KBM-7 (cell line): ENCODE measurements at regions not wholly inside any gene's neighbourhood (a gene's known extent, or its start where the extent isn't known, plus 50 kb on each side); places are given as distances from the start of the nearest gene placed in this dataset.

Source experiments
- DNase-seq: peaks from one replicate; pipeline ENCODE4 v3.0.0-alpha.2; 2015
- in situ Hi-C: fragments of 300-500 bp; cut with MboI; formaldehyde crosslinking; loops from 2 replicates; pipeline ENCODE4 v1.14.3; 2020; ENCODE audit warnings: low sequenced_read_pairs, low pct_unique_long_range_greater_than_20kb, mixed read lengths

GRCh38 chr20:50366270-50367103 is 143.7 kb upstream of the PTPN1 start:
- peak; percentile 42 for DNase-seq
- in situ Hi-C loops: no loop called here

GRCh38 chr20:50367104-50367674 is 143.0 kb upstream of the PTPN1 start:
- in situ Hi-C loops: no loop called here
- DNase-seq: no peak

GRCh38 chr20:50367739-50368375 is 142.3 kb upstream of the PTPN1 start:
- no peak for DNase-seq
- in situ Hi-C loops: no loop called here

- in situ Hi-C loops: no loop called here
- DNase-seq: no peak
These were observed 141.8 kb upstream of the PTPN1 start for GRCh38 chr20:50368386-50368785.

- no peak for DNase-seq
- in situ Hi-C loops: no loop called here
These were observed 141.4 kb upstream of the PTPN1 start for GRCh38 chr20:50368813-50369224.

- no peak for DNase-seq
These were observed 140.8 kb upstream of the PTPN1 start for GRCh38 chr20:50369225-50370035.

GRCh38 chr20:50370036-50370566 is 140.1 kb upstream of the PTPN1 start:
- in situ Hi-C loops: no loop called here

More at GRCh38 chr20:50369225-50370035, 140.8 kb upstream of the PTPN1 start:
- in situ Hi-C loops: no loop called here

GRCh38 chr20:50371878-50372769 is 138.1 kb upstream of the PTPN1 start:
- in situ Hi-C loops: no loop called here
- peak; percentile 39 for DNase-seq

More at GRCh38 chr20:50370036-50370566, 140.1 kb upstream of the PTPN1 start:
- DNase-seq: no peak

- DNase-seq: no peak
These were observed 137.5 kb upstream of the PTPN1 start for GRCh38 chr20:50372770-50373088.

GRCh38 chr20:50373674-50374286 is 136.4 kb upstream of the PTPN1 start:
- no peak for DNase-seq
- in situ Hi-C loops: no loop called here

More at GRCh38 chr20:50372770-50373088, 137.5 kb upstream of the PTPN1 start:
- in situ Hi-C loops: no loop called here

GRCh38 chr20:50374541-50375078 is 135.6 kb upstream of the PTPN1 start:
- in situ Hi-C loops: no loop called here
- DNase-seq: no peak

- in situ Hi-C loops: no loop called here
- no peak for DNase-seq
These were observed 133.8 kb upstream of the PTPN1 start for GRCh38 chr20:50376179-50376887.

- in situ Hi-C loops: no loop called here
- no peak for DNase-seq
These were observed 133.2 kb upstream of the PTPN1 start for GRCh38 chr20:50376888-50377459.

GRCh38 chr20:50378170-50379000 is 131.8 kb upstream of the PTPN1 start:
- DNase-seq: no peak
- in situ Hi-C loops: no loop called here

- in situ Hi-C loops: no loop called here
- DNase-seq: peak; percentile 78
These were observed 130.9 kb upstream of the PTPN1 start for GRCh38 chr20:50379049-50379990.
